ENCODE measurements at regions not wholly inside any gene's neighbourhood (a gene's known extent, or its start where the extent isn't known, plus 50 kb on each side); places are given as distances from the start of the nearest gene placed in this dataset.
"Not testable (repeated sequence)": the region's sequence is repeated elsewhere in the genome, so short reads cannot be mapped to it uniquely, and the experiment has no call there.

- H3K4me1 Mint-ChIP-seq (ENCODE audit: low read depth): no peaks in the 10 kb centered on the region
- H3K27ac Mint-ChIP-seq: no peak overlapping the region
- no peaks in the 10 kb centered on the region for H3K36me3 Mint-ChIP-seq (ENCODE audit: low read depth)
- no peak overlapping the region for H3K4me3 Mint-ChIP-seq
- H3K9me3 Mint-ChIP-seq: peaks cover under 1% of the 10 kb centered on the region
- no peak for DNase-seq (ENCODE audit: low spot score)
- H3K27me3 Mint-ChIP-seq (ENCODE audit: insufficient read depth): no peaks in the 10 kb centered on the region
- intact Hi-C loops (cut with micrococcal nuclease): no loop called here
These were observed 165.3 kb upstream of the PKP2 start for GRCh38 chr12:33061844-33062243.

GRCh38 chr12:33054371-33054770, 157.8 kb upstream of the PKP2 start:
- H3K27me3 Mint-ChIP-seq (ENCODE audit: insufficient read depth): no peaks in the 10 kb centered on the region
- H3K27ac Mint-ChIP-seq: no peak overlapping the region
- no peaks in the 10 kb centered on the region for H3K4me1 Mint-ChIP-seq (ENCODE audit: low read depth)
- no peak overlapping the region for H3K4me3 Mint-ChIP-seq
- peaks cover 4% of the 10 kb centered on the region for H3K9me3 Mint-ChIP-seq
- DNase-seq (ENCODE audit: low spot score): no peak
- H3K36me3 Mint-ChIP-seq (ENCODE audit: low read depth): no peaks in the 10 kb centered on the region
- intact Hi-C loops (cut with micrococcal nuclease): no loop called here

- H3K4me1 Mint-ChIP-seq (ENCODE audit: low read depth): no peaks in the 10 kb centered on the region
- H3K27ac Mint-ChIP-seq: no peak overlapping the region
- no peak for DNase-seq (ENCODE audit: low spot score)
- H3K9me3 Mint-ChIP-seq: peaks cover 4% of the 10 kb centered on the region
- intact Hi-C loops (cut with micrococcal nuclease): no loop called here
- no peaks in the 10 kb centered on the region for H3K27me3 Mint-ChIP-seq (ENCODE audit: insufficient read depth)
- H3K4me3 Mint-ChIP-seq: no peak overlapping the region
- no peaks in the 10 kb centered on the region for H3K36me3 Mint-ChIP-seq (ENCODE audit: low read depth)
These were observed 155.8 kb upstream of the PKP2 start for GRCh38 chr12:33052141-33053051.

GRCh38 chr12:33047666-33048065, 151.1 kb upstream of the PKP2 start:
- Mint-ChIP-seq H3K36me3 (ENCODE audit: low read depth) (no peaks in the 10 kb centered on the region), H3K27me3 (ENCODE audit: insufficient read depth) (no peaks in the 10 kb centered on the region), H3K4me1 (ENCODE audit: low read depth) (no peaks in the 10 kb centered on the region), H3K27ac (no peak overlapping the region), H3K9me3 (no peaks in the 10 kb centered on the region), H3K4me3 (no peak overlapping the region)
- intact Hi-C loops (cut with micrococcal nuclease): no loop called here
- no peak for DNase-seq (ENCODE audit: low spot score)

GRCh38 chr12:33044447-33044846, 147.9 kb upstream of the PKP2 start:
- Mint-ChIP-seq H3K27ac (no peak overlapping the region), H3K4me1 (ENCODE audit: low read depth) (no peaks in the 10 kb centered on the region), H3K27me3 (ENCODE audit: insufficient read depth) (no peaks in the 10 kb centered on the region), H3K36me3 (ENCODE audit: low read depth) (no peaks in the 10 kb centered on the region), H3K4me3 (no peak overlapping the region), H3K9me3 (peaks cover 4% of the 10 kb centered on the region)
- intact Hi-C loops (cut with micrococcal nuclease): no loop called here
- no peak for DNase-seq (ENCODE audit: low spot score)

- Mint-ChIP-seq H3K27ac (no peak overlapping the region), H3K4me3 (no peak overlapping the region), H3K36me3 (ENCODE audit: low read depth) (no peaks in the 10 kb centered on the region), H3K9me3 (peaks cover 4% of the 10 kb centered on the region), H3K4me1 (ENCODE audit: low read depth) (no peaks in the 10 kb centered on the region), H3K27me3 (ENCODE audit: insufficient read depth) (no peaks in the 10 kb centered on the region)
- intact Hi-C loops (cut with micrococcal nuclease): no loop called here
- no peak for DNase-seq (ENCODE audit: low spot score)
These were observed 145.0 kb upstream of the PKP2 start for GRCh38 chr12:33041562-33041961.

- H3K4me3 Mint-ChIP-seq; H3K27ac Mint-ChIP-seq; intact Hi-C loops (cut with micrococcal nuclease); H3K36me3 Mint-ChIP-seq (ENCODE audit: low read depth); H3K4me1 Mint-ChIP-seq (ENCODE audit: low read depth); DNase-seq (ENCODE audit: low spot score); H3K27me3 Mint-ChIP-seq (ENCODE audit: insufficient read depth); H3K9me3 Mint-ChIP-seq: not testable (repeated sequence)
These were observed 137.4 kb upstream of the PKP2 start for GRCh38 chr12:33033999-33034398.

- DNase-seq (ENCODE audit: low spot score): no peak
- Mint-ChIP-seq H3K27ac (no peak overlapping the region), H3K36me3 (ENCODE audit: low read depth) (no peaks in the 10 kb centered on the region), H3K27me3 (ENCODE audit: insufficient read depth) (peaks cover 2% of the 10 kb centered on the region), H3K9me3 (peaks cover 5% of the 10 kb centered on the region), H3K4me3 (no peak overlapping the region), H3K4me1 (ENCODE audit: low read depth) (no peaks in the 10 kb centered on the region)
- intact Hi-C loops (cut with micrococcal nuclease): no loop called here
These were observed 130.2 kb upstream of the PKP2 start for GRCh38 chr12:33026791-33027190.

GRCh38 chr12:33022724-33023123, 126.1 kb upstream of the PKP2 start:
- intact Hi-C loops (cut with micrococcal nuclease); H3K4me1 Mint-ChIP-seq (ENCODE audit: low read depth): not testable (repeated sequence)

GRCh38 chr12:33017029-33017428, 120.5 kb upstream of the PKP2 start:
- H3K4me1 Mint-ChIP-seq (ENCODE audit: low read depth); H3K27me3 Mint-ChIP-seq (ENCODE audit: insufficient read depth); H3K36me3 Mint-ChIP-seq (ENCODE audit: low read depth); H3K27ac Mint-ChIP-seq; H3K4me3 Mint-ChIP-seq; DNase-seq (ENCODE audit: low spot score); intact Hi-C loops (cut with micrococcal nuclease): not testable (repeated sequence)
- peaks cover 43% of the 10 kb centered on the region for H3K9me3 Mint-ChIP-seq

More at GRCh38 chr12:33022724-33023123, 126.1 kb upstream of the PKP2 start:
- not testable (repeated sequence) for H3K4me3 Mint-ChIP-seq; H3K36me3 Mint-ChIP-seq (ENCODE audit: low read depth); DNase-seq (ENCODE audit: low spot score); H3K27ac Mint-ChIP-seq; H3K27me3 Mint-ChIP-seq (ENCODE audit: insufficient read depth)
- peaks cover 29% of the 10 kb centered on the region for H3K9me3 Mint-ChIP-seq

- no peak for DNase-seq (ENCODE audit: low spot score)
- peaks cover 2% of the 10 kb centered on the region for H3K27me3 Mint-ChIP-seq (ENCODE audit: insufficient read depth)
These were observed 115.6 kb upstream of the PKP2 start for GRCh38 chr12:33012226-33012625.

GRCh38 chr12:33006106-33006505, 109.5 kb upstream of the PKP2 start:
- H3K36me3 Mint-ChIP-seq (ENCODE audit: low read depth): no peaks in the 10 kb centered on the region
- no peak overlapping the region for H3K4me3 Mint-ChIP-seq
- H3K27ac Mint-ChIP-seq: no peak overlapping the region
- peaks cover 10% of the 10 kb centered on the region for H3K9me3 Mint-ChIP-seq
- DNase-seq (ENCODE audit: low spot score): no peak
- intact Hi-C loops (cut with micrococcal nuclease): no loop called here
- no peaks in the 10 kb centered on the region for H3K4me1 Mint-ChIP-seq (ENCODE audit: low read depth)
- peaks cover 2% of the 10 kb centered on the region for H3K27me3 Mint-ChIP-seq (ENCODE audit: insufficient read depth)

More at GRCh38 chr12:33012226-33012625, 115.6 kb upstream of the PKP2 start:
- Mint-ChIP-seq H3K4me3 (no peak overlapping the region), H3K36me3 (ENCODE audit: low read depth) (no peaks in the 10 kb centered on the region), H3K27ac (no peak overlapping the region), H3K9me3 (peaks cover 14% of the 10 kb centered on the region), H3K4me1 (ENCODE audit: low read depth) (no peaks in the 10 kb centered on the region)
- intact Hi-C loops (cut with micrococcal nuclease): no loop called here

GRCh38 chr12:33000016-33000415, 103.4 kb upstream of the PKP2 start:
- no peak for DNase-seq (ENCODE audit: low spot score)
- Mint-ChIP-seq H3K36me3 (ENCODE audit: low read depth) (no peaks in the 10 kb centered on the region), H3K4me1 (ENCODE audit: low read depth) (no peaks in the 10 kb centered on the region), H3K9me3 (peaks cover 10% of the 10 kb centered on the region), H3K27ac (no peak overlapping the region), H3K27me3 (ENCODE audit: insufficient read depth) (peaks cover 2% of the 10 kb centered on the region), H3K4me3 (no peak overlapping the region)
- intact Hi-C loops (cut with micrococcal nuclease): no loop called here

Data from activated T-helper 1 cell treated with anti-CD3 and anti-CD28 coated beads, Interleukin-12 subunit alpha, Interleukin-12 subunit beta, Interleukin-2, Interleukin-4 antibody, amounts not matched to agents 30 ng/mL and 10 ng/mL and 1 ng/mL, durations not matched to agents 14 hours and 24 hours and 36 hours (primary cell).